Upper lobe of left lung (tissue), 6 donors: ENCODE measurements at regions not wholly inside any gene's neighbourhood (a gene's known extent, or its start where the extent isn't known, plus 50 kb on each side); places are given as distances from the start of the nearest gene placed in this dataset.

Source experiments
- ATAC-seq, 2 donors: fragments of 200-7000 bp; cut with Tn5 transposase; one replicate each; pipeline ENCODE4 v1.9.1; 2022; ENCODE audit warnings: mild to moderate bottlenecking in 2 of 2, moderate library complexity in 2 of 2; ENCODE audit not compliant: low FRiP score in 2 of 2
- DNase-seq, 2 donors: peaks; one replicate each; pipeline ENCODE4 v3.0.0-alpha.2; 2019 to 2020
- H3K27ac ChIP-seq, 4 donors: fragments of 200-600 bp; sonication (generic); one replicate each; pipeline ENCODE4 v1.5.1; 2016 to 2019
- H3K27me3 ChIP-seq, 4 donors: fragments of 200-600 bp; sonication (generic); one replicate each; pipeline ENCODE4 v1.5.1; 2017 to 2019
- H3K36me3 ChIP-seq, 4 donors: fragments of 200-600 bp; sonication (generic); one replicate each; pipeline ENCODE4 v1.5.1; 2016 to 2019
- H3K4me1 ChIP-seq, 4 donors: fragments of 200-600 bp; sonication (generic); one replicate each; pipeline ENCODE4 v1.5.1; 2018 to 2019
- H3K4me3 ChIP-seq, 4 donors: fragments of 200-600 bp; sonication (generic); one replicate each; pipeline ENCODE4 v1.5.1; 2017 to 2019; ENCODE audit warnings: mild to moderate bottlenecking in 2 of 4, moderate library complexity in 1 of 4
- H3K9me3 ChIP-seq, 4 donors: fragments of 200-600 bp; sonication (generic); one replicate each; pipeline ENCODE4 v1.5.1; 2018 to 2019
- CTCF ChIP-seq, 6 experiments: fragments of 450-650 bp in 4 of 6; fragments of 200-600 bp in 2 of 6; sonication (generic) in 2 of 6; IDR thresholded peaks; one replicate each; pipeline ENCODE4 v1.5.1; 2016 to 2019; ENCODE audit warnings: antibody characterized with exemption in 6 of 6
- EP300 ChIP-seq, 4 donors: sonication (generic); formaldehyde crosslinking; IDR thresholded peaks; one replicate each; pipeline ENCODE4 v1.5.1; 2017; ENCODE audit warnings: antibody characterized with exemption in 4 of 4, control low read depth in 2 of 4
- POLR2A ChIP-seq, 4 donors: fragments of 450-650 bp; IDR thresholded peaks; one replicate each; pipeline ENCODE4 v1.5.1; 2016 to 2017; ENCODE audit warnings: antibody characterized with exemption in 4 of 4, mild to moderate bottlenecking in 2 of 4
- POLR2AphosphoS5 ChIP-seq, 2 donors: sonication (generic); formaldehyde crosslinking; IDR thresholded peaks; one replicate each; pipeline ENCODE4 v1.5.1; 2017; ENCODE audit warnings: antibody characterized with exemption in 2 of 2
- WGBS, 2 donors: methylation state at CpG; one replicate each; pipeline ENCODE4 v1.1.5; 2017 to 2018; 5-methylcytosine and 5-hydroxymethylcytosine counted together
- donor health status: DM: no; HTN: no; CAD: no; lungs with moderate emphysema.
- donor health status: DM: no; HTN: yes; CAD: no; lungs with severe emphysema.

GRCh38 chr10:33106767-33107166 is 148.7 kb upstream of the ITGB1 start:
- H3K4me3 ChIP-seq = no peak overlapping the region
- 80 to 85% methylated on average over 9 to 10 of the region's 10 CpGs for WGBS, 2 donors
- DNase-seq (no peak), ATAC-seq (no peak)
- H3K4me1 ChIP-seq = peaks cover 0 to 6% (median 0%) of the 10 kb centered on the region in 4 donors
- H3K36me3 ChIP-seq = no peaks in the 10 kb centered on the region
- H3K27me3 ChIP-seq = no peaks in the 10 kb centered on the region
- no peaks in the 10 kb centered on the region for H3K9me3 ChIP-seq
- TF ChIP-seq EP300 (IDR thresholded peaks at IDR 0.05) (no peak), CTCF (IDR thresholded peaks at IDR 0.05) (no peak), POLR2A (IDR thresholded peaks at IDR 0.05) (no peak), POLR2AphosphoS5 (IDR thresholded peaks at IDR 0.05) (no peak)
- no peak overlapping the region for H3K27ac ChIP-seq

GRCh38 chr10:33103863-33104379 is 145.9 kb upstream of the ITGB1 start:
- Histone ChIP-seq H3K36me3 (no peaks in the 10 kb centered on the region), H3K9me3 (no peaks in the 10 kb centered on the region), H3K27ac (no peak overlapping the region), H3K4me3 (no peak overlapping the region), H3K4me1 (no peaks in the 10 kb centered on the region), H3K27me3 (no peaks in the 10 kb centered on the region)
- WGBS, 2 donors = 85 to 91% methylated on average over 5 of the region's 5 CpGs
- no peak for ATAC-seq
- TF ChIP-seq CTCF (IDR thresholded peaks at IDR 0.05) (no peak), EP300 (IDR thresholded peaks at IDR 0.05) (no peak), POLR2AphosphoS5 (IDR thresholded peaks at IDR 0.05) (no peak), POLR2A (IDR thresholded peaks at IDR 0.05) (no peak)
- DNase-seq = no peak

GRCh38 chr10:33102071-33102470 is 144.0 kb upstream of the ITGB1 start:
- no peaks in the 10 kb centered on the region for H3K27me3 ChIP-seq
- H3K4me3 ChIP-seq = no peak overlapping the region
- DNase-seq (no peak), ATAC-seq (no peak)
- no peaks in the 10 kb centered on the region for H3K36me3 ChIP-seq
- no peak for TF ChIP-seq POLR2AphosphoS5 (IDR thresholded peaks at IDR 0.05)
- no peak for TF ChIP-seq EP300 (IDR thresholded peaks at IDR 0.05)
- 83 to 89% methylated on average over 5 of the region's 5 CpGs for WGBS, 2 donors
- H3K27ac ChIP-seq = no peak overlapping the region
- H3K9me3 ChIP-seq = no peaks in the 10 kb centered on the region
- no peaks in the 10 kb centered on the region for H3K4me1 ChIP-seq

- H3K27ac ChIP-seq = no peak overlapping the region
- DNase-seq (no peak), ATAC-seq (no peak)
- no peaks in the 10 kb centered on the region for H3K9me3 ChIP-seq
- no peaks in the 10 kb centered on the region for H3K36me3 ChIP-seq
- H3K4me1 ChIP-seq = no peaks in the 10 kb centered on the region
- no peaks in the 10 kb centered on the region for H3K27me3 ChIP-seq
- WGBS, 2 donors = 79 to 83% methylated on average over 3 of the region's 3 CpGs
- no peak overlapping the region for H3K4me3 ChIP-seq
- TF ChIP-seq POLR2AphosphoS5 (IDR thresholded peaks at IDR 0.05) = no peak
- no peak for TF ChIP-seq POLR2A (IDR thresholded peaks at IDR 0.05)
- no peak for TF ChIP-seq EP300 (IDR thresholded peaks at IDR 0.05)
- no peak for TF ChIP-seq CTCF (IDR thresholded peaks at IDR 0.05)
These were observed 143.4 kb upstream of the ITGB1 start for GRCh38 chr10:33101392-33101787.

- no peaks in the 10 kb centered on the region for H3K36me3 ChIP-seq
These were observed 142.9 kb upstream of the ITGB1 start for GRCh38 chr10:33100781-33101391.

More at GRCh38 chr10:33100781-33101391, 142.9 kb upstream of the ITGB1 start:
- no peak overlapping the region for H3K4me3 ChIP-seq
- no peak overlapping the region for H3K27ac ChIP-seq
- WGBS, 2 donors = 67 to 83% methylated on average over 1 of the region's 1 CpG
- TF ChIP-seq POLR2A (IDR thresholded peaks at IDR 0.05) (no peak), CTCF (IDR thresholded peaks at IDR 0.05) (no peak), EP300 (IDR thresholded peaks at IDR 0.05) (no peak), POLR2AphosphoS5 (IDR thresholded peaks at IDR 0.05) (no peak)
- H3K4me1 ChIP-seq = no peaks in the 10 kb centered on the region
- no peaks in the 10 kb centered on the region for H3K9me3 ChIP-seq
- DNase-seq = no peak
- H3K27me3 ChIP-seq = no peaks in the 10 kb centered on the region
- no peak for ATAC-seq
